ENCODE measurements at regions not wholly inside any gene's neighbourhood (a gene's known extent, or its start where the extent isn't known, plus 50 kb on each side); places are given as distances from the start of the nearest gene placed in this dataset.

- no peak for ATAC-seq
- TF ChIP-seq BACH2 (CRISPR knock-in tag; IDR thresholded peaks at IDR 0.05; ENCODE audit: borderline replicate concordance) (no peak), CSRNP3 (CRISPR knock-in tag; IDR thresholded peaks at IDR 0.05) (no peak), CSDC2 (CRISPR knock-in tag; IDR thresholded peaks at IDR 0.05) (no peak), TOX (CRISPR knock-in tag; IDR thresholded peaks at IDR 0.05; ENCODE audit: borderline replicate concordance) (no peak), TCF4 (CRISPR knock-in tag; IDR thresholded peaks at IDR 0.05; ENCODE audit: borderline replicate concordance) (no peak)
Measured at GRCh38 chrX:4151798-4152197, 438.3 kb upstream of the PRKX start.

- TF ChIP-seq ZFP30 (CRISPR knock-in tag; IDR thresholded peaks at IDR 0.05) (no peak), ZNF70 (CRISPR knock-in tag; IDR thresholded peaks at IDR 0.05) (no peak), SNAI2 (CRISPR knock-in tag; IDR thresholded peaks at IDR 0.05) (no peak), ZNF565 (CRISPR knock-in tag; conservative IDR thresholded peaks at IDR 0.05; ENCODE audit: low read depth) (no peak), CSDC2 (CRISPR knock-in tag; IDR thresholded peaks at IDR 0.05) (no peak), ISL1 (CRISPR knock-in tag; IDR thresholded peaks at IDR 0.05) (no peak), CSRNP3 (CRISPR knock-in tag; IDR thresholded peaks at IDR 0.05) (no peak), ZNF8 (CRISPR knock-in tag; IDR thresholded peaks at IDR 0.05) (no peak), TCF4 (CRISPR knock-in tag; IDR thresholded peaks at IDR 0.05; ENCODE audit: borderline replicate concordance) (no peak), GLIS3 (CRISPR knock-in tag; IDR thresholded peaks at IDR 0.05) (no peak), POU6F1 (CRISPR knock-in tag; IDR thresholded peaks at IDR 0.05; ENCODE audit: borderline replicate concordance, low read depth) (no peak), ZFP3 (CRISPR knock-in tag; IDR thresholded peaks at IDR 0.05) (no peak), OSR1 (CRISPR knock-in tag; IDR thresholded peaks at IDR 0.05) (no peak), ARNTL (CRISPR knock-in tag; IDR thresholded peaks at IDR 0.05; ENCODE audit: borderline replicate concordance, low read depth) (no peak), PPARA (CRISPR knock-in tag; IDR thresholded peaks at IDR 0.05; ENCODE audit: borderline replicate concordance) (no peak), CREB5 (CRISPR knock-in tag; IDR thresholded peaks at IDR 0.05; ENCODE audit: low read depth) (no peak), TSHZ2 (CRISPR knock-in tag; IDR thresholded peaks at IDR 0.05) (no peak)
- ATAC-seq, result no peak
Measured at GRCh38 chrX:4150259-4150658, 436.8 kb upstream of the PRKX start.

- TF ChIP-seq BACH2 (CRISPR knock-in tag; IDR thresholded peaks at IDR 0.05; ENCODE audit: borderline replicate concordance) (no peak), TSHZ2 (CRISPR knock-in tag; IDR thresholded peaks at IDR 0.05) (no peak), ZFP3 (CRISPR knock-in tag; IDR thresholded peaks at IDR 0.05) (no peak), SNAI2 (CRISPR knock-in tag; IDR thresholded peaks at IDR 0.05) (no peak), CREB5 (CRISPR knock-in tag; IDR thresholded peaks at IDR 0.05; ENCODE audit: low read depth) (no peak), ARNTL (CRISPR knock-in tag; IDR thresholded peaks at IDR 0.05; ENCODE audit: borderline replicate concordance, low read depth) (no peak)
- no peak for ATAC-seq
Measured at GRCh38 chrX:4129626-4130025, 416.2 kb upstream of the PRKX start.
